Dedifferentiated amniotic fluid mesenchymal stem cell (primary cell): ENCODE measurements at regions not wholly inside any gene's neighbourhood (a gene's known extent, or its start where the extent isn't known, plus 50 kb on each side); places are given as distances from the start of the nearest gene placed in this dataset.
"Not testable (repeated sequence)": the region's sequence is repeated elsewhere in the genome, so short reads cannot be mapped to it uniquely, and the experiment has no call there.

Experiments
- DNase-seq: peaks from one replicate; pipeline ENCODE4 v3.0.0-alpha.2; 2016; ENCODE audit errors: extremely low spot score

DNA sequence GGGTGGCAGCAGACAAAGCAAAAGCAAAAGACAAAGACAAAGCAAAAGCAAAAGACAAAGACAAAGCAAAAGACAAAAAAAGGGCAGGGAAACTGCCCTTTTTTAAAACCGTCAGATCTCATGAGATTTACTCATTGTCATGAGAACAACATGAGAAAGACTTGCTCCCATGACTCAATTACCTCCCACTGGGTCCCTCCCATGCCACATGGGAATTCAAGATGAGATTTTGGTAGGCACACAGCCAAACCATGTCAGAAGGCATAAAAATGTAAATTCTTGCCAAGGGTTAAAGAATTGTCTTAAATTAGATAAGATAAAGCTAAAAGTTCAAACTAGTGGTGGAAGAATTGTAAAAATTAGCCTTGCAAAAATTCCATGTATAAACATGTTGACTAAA, 419.7 kb downstream of the TRAM1L1 start:
- no peak for DNase-seq

DNA sequence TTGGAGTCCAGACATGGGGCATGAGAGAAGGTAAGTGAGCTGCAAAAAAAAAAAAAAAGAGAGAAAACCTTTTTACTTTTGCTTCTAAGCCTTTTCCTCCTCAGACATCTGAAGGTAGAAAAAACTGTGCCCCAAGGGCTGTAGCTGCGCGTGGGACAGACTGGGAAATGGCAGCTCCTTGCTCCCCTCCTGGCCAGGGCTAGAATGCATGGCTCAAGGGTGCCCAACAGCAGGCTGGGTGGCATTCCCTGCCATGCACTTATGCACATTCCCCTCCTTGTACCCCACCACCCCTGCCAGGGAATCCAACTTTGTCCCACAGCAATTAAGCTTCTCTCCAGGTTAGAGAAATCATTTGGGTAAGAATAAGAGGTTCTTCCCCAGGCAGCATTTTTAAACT, 421.2 kb downstream of the TRAM1L1 start:
- no peak for DNase-seq

DNA sequence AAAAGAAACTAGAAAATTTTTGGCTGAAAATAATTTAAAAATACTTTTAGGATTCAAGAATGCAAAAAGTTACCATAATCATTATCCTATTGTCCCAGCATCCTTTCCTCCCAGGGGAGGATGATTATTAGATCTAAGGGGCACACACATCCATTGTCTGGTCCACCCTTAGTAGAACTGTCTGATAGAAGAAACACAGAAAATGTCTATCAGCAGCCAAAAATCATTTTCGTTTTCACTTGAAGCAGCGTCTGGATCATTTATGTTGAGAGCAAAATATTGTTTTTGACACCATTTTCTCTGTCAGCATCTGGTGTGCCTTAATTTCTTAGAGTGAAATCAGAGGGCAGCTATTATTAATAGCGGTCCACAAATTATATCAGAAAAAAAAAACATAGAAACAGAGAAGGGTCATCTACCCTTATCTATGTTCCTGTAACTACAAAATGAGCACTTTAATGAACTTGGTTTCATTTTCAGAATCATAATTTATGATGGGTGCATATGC, 446.3 kb downstream of the TRAM1L1 start:
- no peak for DNase-seq

DNA sequence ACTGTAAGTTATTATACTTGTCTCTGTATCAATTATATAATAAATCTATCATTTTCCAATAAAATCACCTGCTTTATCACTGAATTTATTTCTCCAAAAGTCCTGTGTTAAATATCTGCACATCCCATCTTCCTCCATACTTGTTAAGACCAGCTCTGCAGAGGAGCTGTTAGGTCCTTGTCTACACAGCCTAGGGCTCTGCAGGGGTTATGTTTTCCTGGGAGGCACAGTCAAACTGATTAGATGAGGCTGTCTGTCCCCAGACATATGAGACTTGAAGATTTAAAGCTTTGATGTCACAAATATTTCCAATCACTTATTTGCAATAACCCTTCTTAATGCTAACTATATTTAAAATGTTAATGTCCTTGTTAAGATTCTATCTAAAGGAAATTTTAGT, 446.8 kb downstream of the TRAM1L1 start:
- no peak for DNase-seq

DNA sequence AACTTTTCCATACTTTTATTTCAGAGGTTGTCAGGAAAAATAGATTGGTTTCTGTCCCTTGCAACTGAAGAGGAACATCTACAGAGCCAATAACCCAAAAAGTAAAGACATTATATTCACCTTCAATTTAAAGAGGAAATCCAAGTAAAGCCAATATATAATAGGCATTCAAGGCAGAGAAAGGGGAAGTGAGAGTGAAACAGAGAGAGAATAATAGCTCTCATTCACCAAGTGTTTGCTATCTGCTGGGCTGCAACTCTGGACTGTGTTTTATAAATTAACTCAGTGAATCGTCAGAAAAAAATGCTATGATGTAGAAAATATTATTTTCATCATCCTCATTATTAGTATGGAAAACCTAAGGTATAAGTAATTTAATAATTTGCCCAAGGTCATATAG, 448.5 kb downstream of the TRAM1L1 start:
- DNase-seq = no peak

DNA sequence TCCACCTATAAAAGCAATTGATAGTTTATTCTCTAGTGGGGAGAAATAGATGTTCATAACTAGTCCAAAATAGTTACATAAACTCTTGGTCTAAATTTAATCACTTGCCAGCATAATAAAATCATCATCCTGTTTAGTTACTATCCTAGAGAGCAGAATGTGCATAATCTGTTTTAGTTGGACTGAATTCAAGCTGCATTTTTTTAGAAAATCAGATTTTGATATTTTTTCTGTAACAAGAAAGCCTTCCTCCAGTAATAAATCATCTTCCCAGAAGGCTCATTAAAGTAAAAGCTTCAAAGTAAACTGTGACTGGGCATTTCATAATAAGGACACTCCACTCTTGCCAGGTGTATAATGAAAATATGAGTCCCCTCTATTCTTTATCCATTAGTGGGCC, 453.1 kb downstream of the TRAM1L1 start:
- no peak for DNase-seq

DNA sequence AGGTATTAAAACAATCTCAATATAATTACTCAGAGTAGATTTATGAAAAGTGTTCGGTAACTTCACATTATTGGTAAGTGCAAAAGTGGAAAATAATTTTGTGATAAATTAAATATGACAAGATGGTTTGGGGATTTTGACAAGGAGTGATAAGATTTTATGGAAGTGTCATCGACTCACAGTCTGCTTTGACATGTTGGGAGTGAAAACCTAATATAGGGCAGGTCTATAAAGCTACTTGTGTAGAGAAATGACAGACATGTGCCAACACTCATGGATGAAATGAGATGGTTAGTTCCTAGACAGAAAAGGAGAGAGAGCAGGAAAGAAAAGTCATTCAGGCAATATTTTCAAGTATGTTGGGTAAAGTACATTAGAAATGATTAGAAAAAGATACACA, 456.8 kb downstream of the TRAM1L1 start:
- DNase-seq = no peak

DNA sequence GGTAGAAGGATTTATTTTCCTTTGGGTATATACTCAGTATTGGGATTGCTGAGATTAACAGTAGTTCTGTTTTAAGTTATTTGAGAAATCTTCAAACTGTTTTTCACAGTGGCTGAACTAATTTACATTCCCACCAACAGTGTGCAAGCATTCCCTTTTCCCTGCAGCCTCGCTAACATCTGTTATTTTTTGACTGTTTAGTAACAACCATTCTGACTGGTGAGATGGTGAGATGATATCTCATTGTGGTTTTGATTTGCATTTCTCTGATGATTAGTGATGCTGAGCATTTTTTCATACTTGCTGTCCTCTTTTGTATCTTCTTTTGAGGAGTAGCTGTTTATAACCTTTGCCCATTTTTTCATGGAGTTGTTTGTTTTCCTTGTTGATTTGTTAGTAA, 457.8 kb downstream of the TRAM1L1 start:
- no peak for DNase-seq

DNA sequence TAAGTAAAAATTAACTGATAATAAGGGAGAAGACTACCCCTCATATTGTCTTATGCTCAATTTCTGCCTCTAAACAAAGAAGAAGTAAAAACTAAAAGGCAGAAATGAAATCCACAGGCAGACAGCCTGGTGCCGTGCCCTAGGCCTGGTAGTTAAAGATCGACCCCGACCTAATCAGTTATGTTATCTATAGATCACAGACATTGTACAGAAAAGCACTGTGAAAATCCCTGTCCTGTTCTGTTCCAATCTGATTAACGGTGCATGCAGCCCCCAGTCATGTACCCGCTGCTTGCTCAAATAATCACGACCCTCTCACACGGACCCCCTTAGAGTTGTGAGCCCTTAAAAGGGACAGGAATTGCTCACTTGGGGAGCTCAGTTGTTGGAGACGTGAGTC, 465.9 kb downstream of the TRAM1L1 start:
- not testable (repeated sequence) for DNase-seq

DNA sequence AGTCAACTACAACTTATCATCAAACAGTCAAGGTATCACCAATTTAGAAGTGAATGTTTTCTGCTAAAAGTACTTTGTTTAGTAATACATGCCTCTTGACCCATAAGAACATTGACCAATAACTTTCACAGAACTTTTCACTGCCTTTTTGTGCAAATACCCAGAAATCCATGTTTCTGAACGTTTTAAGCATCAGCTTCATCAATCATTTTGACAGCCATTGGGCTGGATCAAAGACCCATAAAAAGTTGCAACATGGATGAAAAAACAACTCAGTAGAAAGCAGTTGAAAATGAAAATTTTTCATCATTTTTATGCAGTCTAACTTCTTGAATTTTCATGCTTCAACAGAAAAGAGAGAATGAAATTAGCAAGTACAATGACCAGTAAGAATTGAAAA, 466.7 kb downstream of the TRAM1L1 start:
- no peak for DNase-seq

DNA sequence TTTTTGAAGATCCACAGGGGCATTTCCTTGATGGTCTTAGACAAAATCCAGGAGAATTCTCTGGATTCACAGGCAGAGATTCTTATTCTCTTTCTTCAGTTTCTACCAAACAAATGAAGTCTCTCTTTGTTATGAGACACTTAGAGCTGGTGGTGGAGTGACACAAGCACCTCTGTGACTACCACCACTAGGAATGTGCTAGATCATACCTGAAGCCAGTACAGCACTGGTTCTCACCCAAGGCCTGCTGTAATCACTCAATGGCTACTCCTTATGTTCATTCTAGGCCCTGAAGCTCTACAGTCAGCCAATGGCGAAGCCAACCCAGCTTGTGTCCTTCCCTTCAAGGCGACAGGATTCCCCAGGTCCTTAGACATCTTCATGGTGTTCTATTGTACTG, 482.3 kb downstream of the TRAM1L1 start:
- DNase-seq = no peak

DNA sequence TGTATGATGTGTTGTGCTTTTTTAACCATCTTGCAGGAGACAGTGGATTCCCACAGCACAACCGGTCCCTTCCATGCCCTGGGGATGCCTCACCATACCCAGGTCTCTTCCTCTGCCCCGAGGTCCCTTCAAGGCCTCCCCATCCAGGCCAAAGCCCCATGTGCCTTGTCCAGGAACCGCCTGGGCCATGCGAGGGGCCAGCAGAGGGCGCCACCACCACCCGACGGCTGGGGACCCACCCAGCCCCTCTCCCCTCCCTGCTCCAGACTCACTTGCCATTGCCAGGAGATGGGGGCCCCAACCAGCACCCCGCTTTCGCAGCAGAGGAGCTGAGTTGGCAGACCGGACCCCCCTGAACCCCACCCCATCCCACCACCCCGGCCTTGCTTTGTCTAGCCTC, 485.5 kb downstream of the TRAM1L1 start:
- no peak for DNase-seq

DNA sequence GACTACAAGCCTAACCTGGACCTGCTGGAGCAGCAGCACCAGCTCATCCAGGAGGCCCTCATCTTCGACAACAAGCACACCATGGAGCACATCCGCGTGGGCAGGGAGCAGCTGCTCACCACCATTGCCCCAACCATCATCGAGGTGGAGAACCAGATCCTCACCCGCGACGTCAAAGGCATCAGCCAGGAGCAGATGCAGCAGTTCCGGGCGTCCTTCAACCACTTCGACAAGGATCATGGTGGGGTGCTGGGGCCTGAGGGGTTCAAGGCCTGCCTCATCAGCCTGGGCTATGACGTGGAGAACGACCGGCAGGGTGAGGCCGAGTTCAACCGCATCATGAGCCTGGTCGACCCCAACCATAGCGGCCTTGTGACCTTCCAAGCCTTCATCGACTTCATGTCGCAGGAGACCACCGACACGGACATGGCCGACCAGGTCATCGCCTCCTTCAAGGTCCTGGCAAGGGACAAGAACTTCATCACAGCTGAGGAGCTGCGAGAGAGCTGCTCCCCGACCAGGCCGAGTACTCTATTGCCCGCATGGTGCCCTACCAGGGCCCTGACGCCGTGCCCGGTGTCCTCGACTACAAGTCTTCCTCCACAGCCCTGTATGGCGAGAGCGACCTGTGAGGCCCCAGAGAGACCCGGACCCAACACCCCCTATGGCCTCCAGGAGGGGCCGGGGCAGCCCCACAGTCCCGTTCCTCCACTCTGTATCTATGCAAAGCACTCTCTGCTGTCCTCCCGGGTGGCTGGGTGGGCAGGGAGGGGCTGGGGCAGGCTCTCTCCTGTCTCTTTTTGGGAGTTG, 486.2 kb downstream of the TRAM1L1 start:
- DNase-seq = no peak

DNA sequence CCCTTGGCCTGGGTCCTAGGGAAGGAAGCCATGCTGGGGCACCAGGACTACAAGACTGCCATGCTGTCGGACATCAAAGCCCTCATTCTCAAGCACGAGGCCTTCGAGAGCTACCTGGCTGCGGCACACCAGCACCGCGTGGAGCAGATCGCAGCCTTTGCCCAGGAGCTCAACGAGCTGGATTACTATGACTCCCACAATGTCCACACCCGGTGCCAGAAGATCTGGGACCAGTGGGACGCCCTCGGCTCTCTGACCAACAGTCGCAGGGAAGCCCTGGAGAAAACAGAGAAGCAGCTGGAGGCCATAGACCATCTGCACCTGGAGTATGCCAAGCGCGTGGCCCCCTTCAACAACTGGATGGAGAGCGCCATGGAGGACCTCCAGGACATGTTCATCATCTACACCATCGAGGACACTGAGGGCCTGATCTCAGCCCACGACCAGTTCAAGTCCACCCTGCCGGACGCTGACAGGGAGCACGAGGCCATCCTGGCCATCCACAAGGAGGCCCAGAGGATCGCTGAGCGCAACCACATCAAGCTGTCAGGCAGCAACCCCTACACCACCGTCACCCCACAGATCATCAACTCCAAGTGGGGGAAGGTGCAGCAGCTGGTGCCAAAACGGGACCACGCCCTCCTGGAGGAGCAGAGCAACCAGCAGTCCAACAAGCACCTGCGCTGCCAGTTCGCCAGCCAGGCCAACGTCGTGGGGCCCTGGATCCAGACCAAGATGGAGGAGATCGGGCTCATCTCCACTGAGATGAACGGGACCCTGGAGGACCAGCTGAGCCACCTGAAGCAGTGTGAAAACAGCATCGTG, 487.0 kb downstream of the TRAM1L1 start:
- no peak for DNase-seq

DNA sequence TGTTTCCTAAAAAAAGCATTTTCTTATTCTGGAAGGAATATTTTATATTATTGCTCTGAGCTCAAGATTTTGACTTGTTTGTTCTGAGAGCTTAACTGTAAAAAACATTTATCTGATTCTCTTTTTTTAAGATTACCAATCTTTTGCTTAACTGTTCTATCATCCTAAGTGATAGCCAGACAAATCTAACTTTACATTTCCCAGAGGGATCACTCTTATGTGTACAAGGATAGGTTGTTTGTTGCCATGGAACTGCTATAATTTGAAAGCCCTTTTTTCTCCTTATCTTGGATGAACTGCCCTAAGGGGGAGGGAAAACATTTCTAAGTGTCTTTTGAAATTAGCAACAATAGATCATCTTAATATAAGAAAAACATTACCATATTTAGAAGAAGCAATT, 494.7 kb downstream of the TRAM1L1 start:
- no peak for DNase-seq

DNA sequence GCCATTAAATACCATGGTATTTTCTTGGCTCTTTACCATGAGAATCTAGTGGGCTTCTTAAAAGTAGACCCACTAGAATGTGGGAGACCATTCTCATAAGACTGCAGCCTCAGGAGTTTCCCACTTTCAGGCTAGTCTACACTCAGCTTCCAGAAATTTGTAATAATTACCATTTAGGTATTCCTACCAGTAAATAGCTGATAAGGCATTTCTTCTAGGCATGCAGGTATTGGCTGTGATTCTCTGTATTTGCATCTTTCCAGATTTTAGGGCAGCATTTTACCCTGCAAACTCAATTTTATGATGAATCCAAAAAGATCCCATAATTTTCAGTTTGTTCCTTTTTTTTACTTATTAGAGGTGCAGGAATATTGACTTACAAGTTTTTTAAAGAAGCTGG, 496.6 kb downstream of the TRAM1L1 start:
- DNase-seq = no peak

DNA sequence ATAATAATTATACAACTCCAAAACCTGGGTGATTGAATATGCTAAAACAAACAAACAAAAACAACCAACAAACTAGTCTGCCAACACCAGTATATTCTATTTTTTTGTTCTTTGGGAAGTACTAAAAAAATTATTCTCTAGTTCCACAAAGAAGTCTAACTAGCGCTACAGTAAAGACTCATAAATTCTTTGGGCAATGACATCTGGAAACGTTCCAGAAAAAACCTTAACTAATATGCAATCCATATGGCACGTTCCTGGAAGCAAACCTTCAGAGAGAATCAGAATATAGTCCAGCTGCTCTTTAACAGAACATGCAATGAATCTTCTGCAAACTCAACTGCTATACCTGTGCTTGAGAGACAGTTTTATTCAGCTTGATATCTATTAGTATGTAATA, 500.1 kb downstream of the TRAM1L1 start:
- no peak for DNase-seq

DNA sequence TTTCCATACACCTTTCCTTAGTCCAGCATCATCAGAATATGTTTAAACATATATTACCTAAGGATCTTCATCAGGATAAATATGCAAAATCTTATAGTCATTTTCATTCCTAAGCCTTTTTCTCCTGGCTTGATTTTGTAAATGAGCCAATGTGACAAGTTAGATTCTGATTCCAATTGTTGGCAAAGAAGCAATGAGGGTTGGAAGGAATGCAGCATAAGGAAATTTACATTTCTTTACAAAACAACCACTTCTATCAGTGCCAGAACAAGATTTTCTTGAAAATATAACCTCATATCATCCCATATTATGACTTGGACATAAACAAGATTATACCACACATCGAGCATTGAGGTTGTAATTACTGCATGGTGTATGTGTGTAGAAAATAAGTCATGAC, 508.1 kb downstream of the TRAM1L1 start:
- no peak for DNase-seq

DNA sequence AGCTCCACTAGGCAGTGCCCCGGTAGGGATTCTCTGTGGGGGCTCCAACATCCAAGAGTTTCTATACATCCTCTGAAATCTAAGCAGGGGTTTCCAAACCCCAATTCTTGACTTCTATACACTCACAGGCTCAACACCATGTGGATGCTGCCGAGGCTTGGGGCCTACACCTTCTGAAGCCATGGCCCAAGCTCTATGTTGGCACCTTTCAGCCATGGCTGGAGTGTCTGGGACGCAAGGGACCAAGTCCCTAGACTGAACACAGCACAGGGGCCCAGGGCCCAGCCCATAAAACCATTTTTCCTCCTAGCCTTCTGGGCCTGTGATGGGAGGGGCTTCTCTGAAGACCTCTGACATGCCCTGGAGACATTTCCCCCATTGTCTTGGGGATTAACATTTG, 511.8 kb downstream of the TRAM1L1 start:
- DNase-seq = no peak

DNA sequence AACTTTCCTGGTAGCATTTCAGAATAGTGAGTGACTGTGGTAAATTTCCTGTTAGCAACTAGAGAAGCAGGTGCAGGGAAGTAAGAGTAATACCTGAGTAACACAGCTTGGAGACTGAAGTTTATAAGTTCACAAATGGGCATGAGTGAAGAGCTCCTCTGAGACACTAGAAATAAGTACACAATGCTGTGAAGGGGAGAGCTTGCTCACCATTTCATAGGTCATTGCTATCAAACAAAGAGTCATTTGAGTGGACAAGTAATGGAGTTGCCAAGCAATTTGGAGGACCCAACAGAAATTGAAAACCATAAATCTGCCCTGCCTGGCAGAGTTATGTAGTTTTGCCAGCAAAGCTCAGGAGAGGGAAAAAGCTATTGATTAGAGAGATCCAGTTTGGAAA, 523.6 kb downstream of the TRAM1L1 start:
- no peak for DNase-seq

DNA sequence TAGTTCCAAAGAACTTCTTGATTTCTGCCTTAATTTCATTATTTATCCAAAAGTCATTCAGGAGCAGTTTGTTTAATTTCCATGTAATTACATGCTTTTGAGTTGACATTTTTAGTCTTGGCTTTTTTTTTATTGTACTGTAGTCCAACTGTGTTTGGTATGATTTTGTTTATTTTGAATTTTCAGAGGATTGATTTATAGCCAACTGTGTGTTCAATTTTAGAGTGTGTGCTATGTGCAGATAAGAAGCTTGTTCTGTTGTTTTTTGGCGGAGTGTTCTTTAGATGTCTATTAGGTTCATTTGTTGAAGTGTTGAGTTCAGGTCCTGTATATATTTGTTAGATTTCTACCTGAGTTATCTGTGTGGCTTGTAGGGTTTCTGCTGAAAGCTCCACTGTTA, 533.6 kb downstream of the TRAM1L1 start:
- no peak for DNase-seq

DNA sequence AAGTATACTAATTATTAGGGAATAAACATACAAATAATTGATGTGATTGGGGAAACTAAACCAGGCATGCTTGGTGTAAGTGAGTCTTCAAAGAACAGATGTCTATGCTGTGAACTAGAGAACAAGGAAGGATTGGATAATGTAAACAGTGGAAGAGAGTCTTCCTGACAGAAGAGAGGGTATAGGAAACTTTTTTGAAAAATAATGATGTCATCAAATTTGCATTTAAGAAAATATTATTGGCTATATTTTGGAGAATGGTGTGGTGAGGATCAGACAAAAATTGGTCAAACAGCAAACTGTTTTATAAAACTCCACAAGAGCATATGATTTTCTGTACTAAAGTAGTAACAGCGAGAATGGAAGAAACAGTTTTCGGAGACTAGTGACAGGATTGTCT, 537.7 kb downstream of the TRAM1L1 start:
- no peak for DNase-seq

DNA sequence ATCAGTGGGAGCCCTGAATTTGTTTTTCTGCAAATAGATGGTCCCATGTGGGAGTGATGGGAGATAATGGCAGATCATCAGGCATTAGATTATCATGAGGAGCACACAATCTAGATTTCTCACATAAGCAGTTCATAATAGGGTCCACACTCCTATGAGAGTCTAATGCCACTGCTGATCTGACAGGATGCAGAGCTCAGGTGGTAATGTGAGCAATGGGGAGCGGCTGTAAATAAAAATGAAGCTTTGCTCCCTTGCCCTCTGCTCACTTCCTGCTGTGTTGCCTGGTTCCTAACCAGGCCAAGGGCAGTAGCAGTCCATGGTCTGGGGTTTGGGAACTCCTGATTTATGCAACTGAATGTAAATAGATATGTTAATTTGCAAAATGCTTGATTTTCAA, 538.6 kb downstream of the TRAM1L1 start:
- no peak for DNase-seq
